K562 (cell line): ENCODE measurements at regions not wholly inside any gene's neighbourhood (a gene's known extent, or its start where the extent isn't known, plus 50 kb on each side); places are given as distances from the start of the nearest gene placed in this dataset.
"Not testable (repeated sequence)": the region's sequence is repeated elsewhere in the genome, so short reads cannot be mapped to it uniquely, and the experiment has no call there.

ENCODE experiments used
- ATAC-seq: fragments of 200-7000 bp; cut with Tn5 transposase; 3 replicates; pipeline ENCODE4 v1.9.1; 2020; ENCODE audit warnings: moderate library complexity
- BruUV-seq: library from RNA; stranded (reverse); fragments of 400-500 nt; replicated peaks from 2 replicates; lab custom pipeline; 2021; lab: Mats Ljungman, UMichigan
- CTCF ChIA-PET: fragments of 300-600 bp; formaldehyde crosslinking; extraction: SDS; loops from one replicate; lab custom pipeline; 2021; ENCODE audit warnings: low intra/inter-chr PET ratio; lab: Yijun Ruan, JAX
- POLR2A ChIA-PET: fragments of 300-600, 350-650 bp; sonication (Branson Sonifier 250); formaldehyde crosslinking; extraction: SDS; loops from one replicate; lab custom pipeline; 2021; ENCODE audit warnings: antibody characterized with exemption, inconsistent platforms; lab: Yijun Ruan, JAX
- DNase-seq, 4 experiments: peaks; one replicate each; pipeline versions ENCODE4 v3.0.0 to v3.0.0-alpha.2; 2011 to 2018; ENCODE audit warnings: low spot score in 3 of 4, mixed read lengths in 3 of 4; ENCODE audit errors: extremely low read depth in 1 of 4
- FAIRE-seq: peaks from 2 replicates; lab custom pipeline; 2011; peaks lifted over from hg19 to GRCh38; lab: Jason Lieb, UNC
- H2AFZ ChIP-seq: 2 replicates; pipeline ENCODE4 v1.6.0; 2011; ENCODE audit warnings: low read depth, low read length, control low read depth, inconsistent platforms
- H3K27ac ChIP-seq: fragments of 200-600 bp; 3 replicates; pipeline ENCODE4 v1.8.0; 2011; ENCODE audit warnings: low read depth, mild to moderate bottlenecking, control low read depth, inconsistent platforms, low read length, moderate library complexity, mixed read lengths; ENCODE audit errors: extremely low read depth
- H3K27me3 ChIP-seq, 2 experiments: fragments of 300-600 bp in 1 of 2; 2 replicates in 1 of 2; 3 replicates in 1 of 2; pipeline versions ENCODE4 v1.6.0 to v1.8.0; 2011; ENCODE audit warnings: inconsistent platforms in 2 of 2, low read length in 2 of 2, mild to moderate bottlenecking in 1 of 2, mixed read lengths in 1 of 2, moderate library complexity in 1 of 2; ENCODE audit not compliant: control insufficient read depth in 2 of 2, insufficient read depth in 2 of 2
- H3K36me3 ChIP-seq: fragments of 300-600 bp; 3 replicates; pipeline ENCODE4 v1.8.0; 2011; ENCODE audit warnings: mild to moderate bottlenecking, low read length, inconsistent platforms; ENCODE audit not compliant: control insufficient read depth, insufficient read depth
- H3K4me1 ChIP-seq, 2 experiments: fragments of 200-600 bp in 1 of 2; replicated peaks in 1 of 2; 2 replicates in 1 of 2; 3 replicates in 1 of 2; pipeline versions ENCODE4 v1.5.1 to v1.8.0; 2011; ENCODE audit warnings: inconsistent platforms in 2 of 2, low read length in 2 of 2, mild to moderate bottlenecking in 1 of 2, mixed read lengths in 1 of 2, moderate library complexity in 1 of 2; ENCODE audit not compliant: control insufficient read depth in 2 of 2, insufficient read depth in 2 of 2
- H3K4me2 ChIP-seq: 2 replicates; pipeline ENCODE4 v1.6.1; 2011; ENCODE audit warnings: low read length, control low read depth, inconsistent platforms, mixed read lengths; ENCODE audit not compliant: insufficient read depth
- H3K4me3 ChIP-seq: fragments of 200-600 bp; sonication (generic), shearing (Covaris generic); 2 replicates; pipeline ENCODE4 v1.5.1; 2016; ENCODE audit warnings: control low read depth, inconsistent platforms
- H3K79me2 ChIP-seq: fragments of 200-600 bp; 3 replicates; pipeline ENCODE4 v1.8.0; 2011; ENCODE audit warnings: low read length, inconsistent platforms; ENCODE audit not compliant: control insufficient read depth, insufficient read depth
- H3K9ac ChIP-seq, 2 experiments: 2 replicates each; pipeline versions ENCODE4 v1.6.0 to v1.6.1; 2011; ENCODE audit warnings: low read depth in 2 of 2, low read length in 2 of 2, control low read depth in 1 of 2, inconsistent platforms in 1 of 2, mild to moderate bottlenecking in 1 of 2, mixed read lengths in 1 of 2; ENCODE audit not compliant: insufficient read depth in 1 of 2
- H3K9me1 ChIP-seq: one replicate; pipeline ENCODE4 v1.6.0; 2011; ENCODE audit warnings: inconsistent platforms, mild to moderate bottlenecking, low read length, moderate library complexity; ENCODE audit not compliant: control insufficient read depth, insufficient read depth
- H3K9me3 ChIP-seq: replicated peaks from 2 replicates; pipeline ENCODE4 v1.5.1; 2011; ENCODE audit warnings: low read depth, low read length, inconsistent platforms; ENCODE audit not compliant: control insufficient read depth, insufficient read depth
- H4K20me1 ChIP-seq: replicated peaks from 2 replicates; pipeline ENCODE4 v1.6.1; 2011; ENCODE audit warnings: low read length, inconsistent platforms, mixed read lengths; ENCODE audit not compliant: control insufficient read depth, insufficient read depth
- WGBS: fragments of 100-300 bp; shearing (Covaris generic); methylation state at CpG from one replicate; pipeline ENCODE4 v1.1.6; 2016; ENCODE audit warnings: low coverage, mixed read lengths; ENCODE audit not compliant: insufficient coverage; ENCODE audit errors: missing lambda C conversion rate; 5-methylcytosine and 5-hydroxymethylcytosine counted together
- in situ Hi-C: fragments of 300-500 bp; cut with MboI; formaldehyde crosslinking; loops from 4 replicates; pipeline ENCODE4 v1.15.0; 2018; ENCODE audit warnings: inconsistent platforms, mixed read lengths
- intact Hi-C: fragments of 100-400 bp; cut with micrococcal nuclease; formaldehyde crosslinking; loops from 2 replicates; pipeline ENCODE4 v1.14.2; 2022
- TF ChIP-seq, protein P1 (sequence below), 2 experiments: fragments of 450-650 bp; formaldehyde crosslinking in 1 of 2; IDR thresholded peaks; 2 replicates each; pipeline versions ENCODE4 v1.4.0 to v1.6.1; 2014 to 2020; ENCODE audit warnings: mild to moderate bottlenecking in 2 of 2, borderline replicate concordance in 1 of 2, low read depth in 1 of 2

DNA sequence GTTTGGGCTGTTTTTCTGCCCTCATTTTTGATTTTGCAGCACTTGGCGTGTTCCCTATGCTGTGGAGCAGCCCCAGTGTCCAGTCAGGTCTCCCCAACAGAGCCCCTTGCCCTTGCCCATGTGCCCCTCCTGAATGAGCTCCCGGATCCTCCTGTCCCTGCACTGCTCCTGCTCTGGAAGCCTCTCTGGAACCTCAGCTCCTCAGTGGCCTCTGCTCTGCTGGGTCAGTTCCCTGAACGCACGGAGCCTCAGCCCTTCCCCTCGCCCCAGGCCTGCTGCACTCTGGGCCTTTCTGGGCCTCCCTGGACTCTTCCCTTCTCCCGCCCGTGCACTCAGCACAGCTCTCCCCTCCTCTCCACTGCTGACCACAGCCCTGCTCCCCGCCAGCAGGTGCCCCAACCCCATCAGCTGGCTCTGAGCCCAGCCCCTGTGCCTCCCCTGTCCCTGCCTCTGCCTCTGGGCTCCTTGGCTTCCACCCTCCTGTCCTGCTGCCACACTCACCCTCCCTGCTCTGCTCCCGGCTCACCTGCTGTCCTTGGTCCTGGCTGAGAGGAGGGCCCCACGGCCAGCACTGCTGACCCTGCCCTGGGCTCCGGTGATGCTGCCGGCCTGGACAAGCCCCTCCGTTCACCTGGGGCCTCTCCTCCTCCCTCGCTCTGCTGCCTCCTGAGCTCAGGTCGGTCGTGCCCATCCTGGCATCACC is 220.6 kb downstream of the TMEM121 start:
- ATAC-seq, intact Hi-C loops, CTCF ChIA-PET, FAIRE-seq, H3K9me1 ChIP-seq, DNase-seq, H2AFZ ChIP-seq, H3K4me1 ChIP-seq, H4K20me1 ChIP-seq, BruUV-seq, POLR2A ChIA-PET, H3K9ac ChIP-seq, H3K9me3 ChIP-seq, H3K79me2 ChIP-seq, in situ Hi-C loops, H3K4me3 ChIP-seq, H3K27ac ChIP-seq, H3K27me3 ChIP-seq, H3K36me3 ChIP-seq, H3K4me2 ChIP-seq: not testable (repeated sequence)
- TF ChIP-seq, protein P1, sequence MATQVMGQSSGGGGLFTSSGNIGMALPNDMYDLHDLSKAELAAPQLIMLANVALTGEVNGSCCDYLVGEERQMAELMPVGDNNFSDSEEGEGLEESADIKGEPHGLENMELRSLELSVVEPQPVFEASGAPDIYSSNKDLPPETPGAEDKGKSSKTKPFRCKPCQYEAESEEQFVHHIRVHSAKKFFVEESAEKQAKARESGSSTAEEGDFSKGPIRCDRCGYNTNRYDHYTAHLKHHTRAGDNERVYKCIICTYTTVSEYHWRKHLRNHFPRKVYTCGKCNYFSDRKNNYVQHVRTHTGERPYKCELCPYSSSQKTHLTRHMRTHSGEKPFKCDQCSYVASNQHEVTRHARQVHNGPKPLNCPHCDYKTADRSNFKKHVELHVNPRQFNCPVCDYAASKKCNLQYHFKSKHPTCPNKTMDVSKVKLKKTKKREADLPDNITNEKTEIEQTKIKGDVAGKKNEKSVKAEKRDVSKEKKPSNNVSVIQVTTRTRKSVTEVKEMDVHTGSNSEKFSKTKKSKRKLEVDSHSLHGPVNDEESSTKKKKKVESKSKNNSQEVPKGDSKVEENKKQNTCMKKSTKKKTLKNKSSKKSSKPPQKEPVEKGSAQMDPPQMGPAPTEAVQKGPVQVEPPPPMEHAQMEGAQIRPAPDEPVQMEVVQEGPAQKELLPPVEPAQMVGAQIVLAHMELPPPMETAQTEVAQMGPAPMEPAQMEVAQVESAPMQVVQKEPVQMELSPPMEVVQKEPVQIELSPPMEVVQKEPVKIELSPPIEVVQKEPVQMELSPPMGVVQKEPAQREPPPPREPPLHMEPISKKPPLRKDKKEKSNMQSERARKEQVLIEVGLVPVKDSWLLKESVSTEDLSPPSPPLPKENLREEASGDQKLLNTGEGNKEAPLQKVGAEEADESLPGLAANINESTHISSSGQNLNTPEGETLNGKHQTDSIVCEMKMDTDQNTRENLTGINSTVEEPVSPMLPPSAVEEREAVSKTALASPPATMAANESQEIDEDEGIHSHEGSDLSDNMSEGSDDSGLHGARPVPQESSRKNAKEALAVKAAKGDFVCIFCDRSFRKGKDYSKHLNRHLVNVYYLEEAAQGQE (IDR thresholded peaks at IDR 0.05; ENCODE audit: borderline replicate concordance), result 0 out of 2 replicates have a peak, but pooled peaks have one; percentile 11
- TF ChIP-seq, protein P1 (CRISPR knock-in tag; IDR thresholded peaks at IDR 0.05; ENCODE audit: low read depth), result not testable (repeated sequence)
- 0% methylated on average over 2 of the region's 16 CpGs for WGBS

- H3K9me3 ChIP-seq, CTCF ChIA-PET: not testable (repeated sequence)
Measured at GRCh38 chr14:105747503-105748203, 221.3 kb downstream of the TMEM121 start.

More at GRCh38 chr14:105747503-105748203, 221.3 kb downstream of the TMEM121 start:
- H2AFZ ChIP-seq, FAIRE-seq, H3K9ac ChIP-seq, H3K4me3 ChIP-seq, H3K79me2 ChIP-seq, H3K4me2 ChIP-seq, H3K27ac ChIP-seq, BruUV-seq, ATAC-seq, POLR2A ChIA-PET, H3K36me3 ChIP-seq, DNase-seq, intact Hi-C loops, H3K27me3 ChIP-seq, in situ Hi-C loops, H4K20me1 ChIP-seq, H3K4me1 ChIP-seq, H3K9me1 ChIP-seq: not testable (repeated sequence)
- WGBS, result 2% methylated on average over 13 of the region's 31 CpGs
